KMS-11 (cell line): ENCODE measurements at regions not wholly inside any gene's neighbourhood (a gene's known extent, or its start where the extent isn't known, plus 50 kb on each side); places are given as distances from the start of the nearest gene placed in this dataset.

Experiments used
- H2AFZ ChIP-seq: fragments of 200-600 bp; sonication (generic); 2 replicates; pipeline ENCODE4 v1.6.1; 2016; ENCODE audit warnings: antibody characterized with exemption, mixed run types, low read depth
- H3K27ac ChIP-seq: fragments of 200-600 bp; sonication (generic); 2 replicates; pipeline ENCODE4 v1.6.1; 2016; ENCODE audit warnings: mild to moderate bottlenecking, mixed run types
- H3K27me3 ChIP-seq: fragments of 200-600 bp; sonication (generic); 2 replicates; pipeline ENCODE4 v1.6.1; 2017; ENCODE audit warnings: mild to moderate bottlenecking, low read depth, mixed run types, moderate library complexity; ENCODE audit not compliant: insufficient read depth
- H3K36me3 ChIP-seq: fragments of 200-600 bp; sonication (generic); 2 replicates; pipeline ENCODE4 v1.6.1; 2017; ENCODE audit warnings: mild to moderate bottlenecking, mixed run types; ENCODE audit not compliant: insufficient read depth
- H3K4me1 ChIP-seq: fragments of 200-600 bp; sonication (generic); 2 replicates; pipeline ENCODE4 v1.6.1; 2016; ENCODE audit warnings: mild to moderate bottlenecking, low read depth, mixed run types; ENCODE audit not compliant: poor library complexity, severe bottlenecking
- H3K4me2 ChIP-seq: fragments of 200-600 bp; sonication (generic); 2 replicates; pipeline ENCODE4 v1.7.0; 2016; ENCODE audit warnings: mild to moderate bottlenecking, mixed run types
- H3K4me3 ChIP-seq: fragments of 200-600 bp; sonication (generic); IDR thresholded peaks from 2 replicates; pipeline ENCODE4 v1.6.1; 2017; ENCODE audit warnings: low read depth, low read length, mixed read lengths; ENCODE audit not compliant: insufficient read depth
- H3K79me2 ChIP-seq: fragments of 200-600 bp; sonication (generic); 2 replicates; pipeline ENCODE4 v1.6.1; 2016; ENCODE audit warnings: low read depth, mixed run types; ENCODE audit not compliant: insufficient read depth
- H3K9ac ChIP-seq: fragments of 200-600 bp; sonication (generic); 2 replicates; pipeline ENCODE4 v1.6.1; 2016; ENCODE audit warnings: mild to moderate bottlenecking, mixed run types
- H4K20me1 ChIP-seq: fragments of 200-600 bp; sonication (generic); 2 replicates; pipeline ENCODE4 v1.6.1; 2016; ENCODE audit warnings: mild to moderate bottlenecking, mixed run types; ENCODE audit not compliant: insufficient read depth
- TF ChIP-seq, protein P1 (sequence below): fragments of 200-600 bp; sonication (generic); conservative IDR thresholded peaks from 2 replicates; pipeline ENCODE4 v1.6.1; 2017; ENCODE audit warnings: low read depth, mild to moderate bottlenecking, antibody characterized with exemption, low read length, moderate library complexity, mixed read lengths

DNA sequence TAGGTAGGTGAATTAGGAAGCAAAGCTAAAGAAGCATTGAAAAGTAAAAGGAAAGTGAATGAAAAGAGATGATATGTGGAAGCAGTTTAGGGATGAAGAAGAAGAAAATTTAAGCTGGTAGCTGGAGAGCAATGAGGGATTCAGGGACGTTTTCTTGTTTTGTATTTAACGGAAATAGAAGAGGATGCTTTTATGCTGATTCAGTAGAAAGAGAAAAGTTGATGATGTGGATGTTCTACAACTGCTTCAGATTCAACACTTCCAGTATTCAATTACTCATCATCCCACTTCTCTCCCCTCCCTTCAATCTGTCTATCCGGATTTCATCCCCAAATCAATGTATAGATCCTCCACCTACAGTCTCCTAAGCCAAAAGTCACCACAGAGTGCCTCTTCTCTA, 448.2 kb upstream of the CCDC54 start:
- no peak overlapping the region for H3K4me2 ChIP-seq
- no peaks in the 10 kb centered on the region for H3K36me3 ChIP-seq
- H3K4me3 ChIP-seq = no peak overlapping the region
- no peak overlapping the region for H3K27ac ChIP-seq
- H3K9ac ChIP-seq = no peak overlapping the region
- no peaks in the 10 kb centered on the region for H3K27me3 ChIP-seq
- peaks cover 9% of the 10 kb centered on the region for H3K4me1 ChIP-seq
- H4K20me1 ChIP-seq = no peaks in the 10 kb centered on the region
- no peak overlapping the region for H2AFZ ChIP-seq
- H3K79me2 ChIP-seq = no peaks in the 10 kb centered on the region
- TF ChIP-seq, protein P1, sequence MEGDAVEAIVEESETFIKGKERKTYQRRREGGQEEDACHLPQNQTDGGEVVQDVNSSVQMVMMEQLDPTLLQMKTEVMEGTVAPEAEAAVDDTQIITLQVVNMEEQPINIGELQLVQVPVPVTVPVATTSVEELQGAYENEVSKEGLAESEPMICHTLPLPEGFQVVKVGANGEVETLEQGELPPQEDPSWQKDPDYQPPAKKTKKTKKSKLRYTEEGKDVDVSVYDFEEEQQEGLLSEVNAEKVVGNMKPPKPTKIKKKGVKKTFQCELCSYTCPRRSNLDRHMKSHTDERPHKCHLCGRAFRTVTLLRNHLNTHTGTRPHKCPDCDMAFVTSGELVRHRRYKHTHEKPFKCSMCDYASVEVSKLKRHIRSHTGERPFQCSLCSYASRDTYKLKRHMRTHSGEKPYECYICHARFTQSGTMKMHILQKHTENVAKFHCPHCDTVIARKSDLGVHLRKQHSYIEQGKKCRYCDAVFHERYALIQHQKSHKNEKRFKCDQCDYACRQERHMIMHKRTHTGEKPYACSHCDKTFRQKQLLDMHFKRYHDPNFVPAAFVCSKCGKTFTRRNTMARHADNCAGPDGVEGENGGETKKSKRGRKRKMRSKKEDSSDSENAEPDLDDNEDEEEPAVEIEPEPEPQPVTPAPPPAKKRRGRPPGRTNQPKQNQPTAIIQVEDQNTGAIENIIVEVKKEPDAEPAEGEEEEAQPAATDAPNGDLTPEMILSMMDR = no peak

DNA sequence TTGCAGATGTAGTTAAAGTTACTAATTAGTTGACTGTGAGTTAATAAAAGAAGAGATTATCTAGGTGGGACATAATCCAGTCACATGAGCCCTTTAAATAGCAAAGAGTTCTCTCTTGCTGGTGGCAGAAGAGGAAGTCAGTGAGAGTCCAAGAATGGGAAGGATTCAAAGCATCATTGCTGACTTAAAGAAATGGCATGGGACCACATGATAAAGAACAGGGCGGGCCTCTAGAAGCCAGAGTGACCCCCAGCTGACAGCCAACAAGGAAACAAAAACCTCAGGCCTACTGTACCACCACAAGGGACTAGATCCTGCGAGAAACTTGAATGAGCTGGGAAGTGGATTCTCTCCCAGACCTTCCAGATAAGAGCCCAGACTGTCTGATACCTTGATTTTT, 447.2 kb upstream of the CCDC54 start:
- Histone ChIP-seq H3K36me3 (no peaks in the 10 kb centered on the region), H3K4me2 (no peak overlapping the region), H3K27me3 (no peaks in the 10 kb centered on the region), H3K4me3 (no peak overlapping the region), H2AFZ (no peak overlapping the region), H3K9ac (no peak overlapping the region), H3K79me2 (no peaks in the 10 kb centered on the region), H3K4me1 (peaks cover 9% of the 10 kb centered on the region), H4K20me1 (no peaks in the 10 kb centered on the region), H3K27ac (no peak overlapping the region)
- TF ChIP-seq, protein P1 = no peak

- TF ChIP-seq, protein P1 = no peak
- H3K36me3 ChIP-seq = no peaks in the 10 kb centered on the region
- H3K9ac ChIP-seq = no peak overlapping the region
- H3K27ac ChIP-seq = no peak overlapping the region
- no peaks in the 10 kb centered on the region for H4K20me1 ChIP-seq
- H3K4me3 ChIP-seq = no peak overlapping the region
- no peaks in the 10 kb centered on the region for H3K27me3 ChIP-seq
- no peak overlapping the region for H3K4me2 ChIP-seq
- H3K4me1 ChIP-seq = peaks cover 9% of the 10 kb centered on the region
- no peaks in the 10 kb centered on the region for H3K79me2 ChIP-seq
- H2AFZ ChIP-seq = no peak overlapping the region
Measured at GRCh38 chr3:106931904-106932303, 445.3 kb upstream of the CCDC54 start.

DNA sequence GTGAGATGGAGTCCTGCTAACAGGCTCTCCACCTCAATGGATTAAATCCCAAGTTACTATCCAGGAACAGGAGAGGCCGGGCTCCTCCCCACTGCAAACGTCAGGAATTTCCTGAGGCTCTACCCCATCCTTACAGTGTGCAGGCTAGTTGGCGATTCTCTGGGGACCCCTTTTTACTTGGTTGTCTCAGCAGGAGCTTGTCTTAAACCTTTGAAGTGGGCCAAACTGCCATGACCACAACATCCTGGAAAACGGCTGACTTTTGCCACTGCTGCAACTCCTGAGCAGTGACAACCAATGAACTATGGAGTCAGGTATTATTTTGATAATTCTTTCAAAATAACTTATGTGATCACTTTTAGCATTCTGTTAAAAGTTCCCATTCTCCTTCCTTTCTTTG, 440.9 kb upstream of the CCDC54 start:
- TF ChIP-seq, protein P1 = no peak
- Histone ChIP-seq H4K20me1 (no peaks in the 10 kb centered on the region), H3K9ac (no peak overlapping the region), H3K27me3 (no peaks in the 10 kb centered on the region), H3K4me2 (no peak overlapping the region), H3K4me1 (no peaks in the 10 kb centered on the region), H3K4me3 (no peak overlapping the region), H3K79me2 (no peaks in the 10 kb centered on the region), H3K27ac (no peak overlapping the region), H3K36me3 (no peaks in the 10 kb centered on the region), H2AFZ (no peak overlapping the region)
